Activated CD8-positive, alpha-beta memory T cell treated with anti-CD3 and anti-CD28 coated beads, Interleukin-2, amount 10 ng/mL, durations not matched to agents 7 days and 5 days (primary cell): ENCODE measurements at regions not wholly inside any gene's neighbourhood (a gene's known extent, or its start where the extent isn't known, plus 50 kb on each side); places are given as distances from the start of the nearest gene placed in this dataset.

ENCODE experiments used
- ATAC-seq: fragments of 150-1000 bp; cut with Tn5 transposase; one replicate; pipeline ENCODE4 v1.10.0; 2021; ENCODE audit warnings: moderate library complexity
- CTCF ChIA-PET: fragments of 350-600 bp; sonication (Branson Sonifier 250); formaldehyde crosslinking; loops from one replicate; lab custom pipeline; 2021; ENCODE audit warnings: antibody characterized with exemption; lab: Charles Lee
- DNase-seq: peaks from one replicate; pipeline ENCODE4 v3.0.0-alpha.2; 2020
- H3K27ac Mint-ChIP-seq: one replicate; pipeline ENCODE4 v1.8.0; 2021; ENCODE audit warnings: mild to moderate bottlenecking, mixed read lengths
- H3K27me3 Mint-ChIP-seq: one replicate; pipeline ENCODE4 v1.8.0; 2021; ENCODE audit warnings: mixed read lengths
- H3K36me3 Mint-ChIP-seq: one replicate; pipeline ENCODE4 v1.8.0; 2021; ENCODE audit warnings: mild to moderate bottlenecking, mixed read lengths
- H3K4me1 Mint-ChIP-seq: one replicate; pipeline ENCODE4 v1.8.0; 2021; ENCODE audit warnings: mixed read lengths
- H3K4me3 Mint-ChIP-seq: one replicate; pipeline ENCODE4 v1.8.0; 2021; ENCODE audit warnings: mild to moderate bottlenecking, moderate library complexity, mixed read lengths
- H3K9me3 Mint-ChIP-seq: one replicate; pipeline ENCODE4 v1.8.0; 2022; ENCODE audit warnings: low read depth, mixed read lengths

DNA sequence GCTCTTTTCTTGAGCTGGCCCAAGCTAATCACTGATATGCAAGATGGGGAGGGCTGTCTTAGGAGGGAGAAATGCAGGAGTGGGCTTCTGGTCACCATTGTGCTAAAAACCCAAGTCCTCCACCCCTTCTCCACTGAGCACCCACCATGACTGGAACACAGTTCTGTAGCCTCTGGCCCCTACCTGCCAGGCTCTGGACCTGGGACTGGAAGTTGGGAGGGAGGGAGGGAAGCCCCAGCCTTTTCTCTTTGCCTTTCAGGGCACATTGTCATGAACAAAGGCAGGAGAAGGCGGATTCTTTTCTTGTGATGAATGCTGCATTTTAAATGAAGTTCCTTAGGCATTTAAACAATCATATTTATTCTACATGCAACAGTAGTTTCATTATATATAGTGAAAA is 559.1 kb upstream of the TRPC7 start:
- CTCF ChIA-PET = no interaction called here
- Mint-ChIP-seq H3K4me1 (no peaks in the 10 kb centered on the region), H3K9me3 (peaks cover 4% of the 10 kb centered on the region), H3K36me3 (no peaks in the 10 kb centered on the region), H3K27ac (no peak overlapping the region), H3K4me3 (no peak overlapping the region), H3K27me3 (no peaks in the 10 kb centered on the region)
- ATAC-seq = no peak
- no peak for DNase-seq

DNA sequence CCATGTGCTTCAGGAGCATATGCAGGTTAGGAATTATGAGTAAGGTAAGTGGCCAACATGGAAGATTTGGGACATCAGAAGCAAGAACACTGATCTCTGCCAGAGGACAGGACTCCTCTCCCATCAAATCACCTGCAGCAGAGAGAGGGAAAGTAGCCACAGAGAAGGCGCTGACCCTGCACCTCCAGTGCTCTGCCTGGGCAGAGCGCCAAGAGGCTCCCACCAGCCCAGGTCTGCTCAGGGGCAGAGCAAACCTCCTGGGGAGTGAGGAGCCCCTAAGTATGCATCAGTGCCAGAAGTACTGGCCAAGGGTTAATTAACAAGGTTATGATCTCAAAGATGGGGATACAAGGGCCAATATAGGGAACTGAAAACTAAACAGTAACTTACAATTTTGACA is 545.3 kb upstream of the TRPC7 start:
- no peaks in the 10 kb centered on the region for H3K36me3 Mint-ChIP-seq
- no peaks in the 10 kb centered on the region for H3K9me3 Mint-ChIP-seq
- CTCF ChIA-PET = no interaction called here
- no peaks in the 10 kb centered on the region for H3K27me3 Mint-ChIP-seq
- H3K4me3 Mint-ChIP-seq = no peak overlapping the region
- ATAC-seq (no peak), DNase-seq (no peak)
- no peak overlapping the region for H3K27ac Mint-ChIP-seq
- no peaks in the 10 kb centered on the region for H3K4me1 Mint-ChIP-seq

DNA sequence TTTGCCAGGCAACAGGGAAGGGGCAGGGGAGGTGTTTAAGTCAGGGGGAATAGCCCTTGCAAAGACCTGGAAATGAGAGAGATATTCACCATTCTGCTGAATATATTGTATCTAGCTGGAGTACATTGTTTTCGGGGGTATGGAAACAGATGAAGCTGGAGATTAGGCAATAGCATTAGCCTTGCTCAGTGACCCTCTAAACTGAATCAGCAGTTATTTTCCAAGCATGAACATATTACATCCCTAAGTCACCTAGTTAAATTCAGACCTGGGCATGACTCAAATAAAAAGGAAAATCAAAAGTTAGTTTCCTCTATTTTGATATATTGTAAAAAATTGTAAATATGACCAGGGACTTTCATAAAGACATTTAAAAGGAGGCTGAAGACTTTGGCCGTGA is 544.6 kb upstream of the TRPC7 start:
- no peaks in the 10 kb centered on the region for H3K27me3 Mint-ChIP-seq
- no peaks in the 10 kb centered on the region for H3K36me3 Mint-ChIP-seq
- H3K9me3 Mint-ChIP-seq = no peaks in the 10 kb centered on the region
- CTCF ChIA-PET = no interaction called here
- DNase-seq = no peak
- no peak overlapping the region for H3K27ac Mint-ChIP-seq
- ATAC-seq = no peak
- no peaks in the 10 kb centered on the region for H3K4me1 Mint-ChIP-seq
- no peak overlapping the region for H3K4me3 Mint-ChIP-seq

DNA sequence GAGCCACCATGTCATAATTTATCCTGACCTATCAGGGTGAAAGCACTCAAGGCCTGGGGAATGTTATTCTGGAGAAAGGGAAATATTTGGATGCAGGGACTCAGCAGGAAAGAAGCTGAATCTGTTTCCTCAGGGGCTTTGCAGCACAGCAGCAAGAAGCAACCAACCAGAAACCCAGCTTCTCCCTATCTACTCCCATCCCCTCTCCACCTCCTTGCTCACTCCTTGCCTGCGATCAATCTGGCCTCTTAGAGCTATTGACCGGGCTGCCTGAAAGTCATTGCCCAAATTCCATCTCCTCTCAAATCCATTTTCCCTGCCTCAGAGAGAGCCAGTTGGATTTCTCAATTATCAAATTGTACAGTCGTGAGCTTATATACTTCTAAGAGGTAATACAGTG is 542.0 kb upstream of the TRPC7 start:
- ATAC-seq (no peak), DNase-seq (no peak)
- Mint-ChIP-seq H3K4me3 (no peak overlapping the region), H3K27me3 (no peaks in the 10 kb centered on the region), H3K36me3 (no peaks in the 10 kb centered on the region), H3K9me3 (no peaks in the 10 kb centered on the region), H3K4me1 (no peaks in the 10 kb centered on the region), H3K27ac (no peak overlapping the region)
- CTCF ChIA-PET = no interaction called here

DNA sequence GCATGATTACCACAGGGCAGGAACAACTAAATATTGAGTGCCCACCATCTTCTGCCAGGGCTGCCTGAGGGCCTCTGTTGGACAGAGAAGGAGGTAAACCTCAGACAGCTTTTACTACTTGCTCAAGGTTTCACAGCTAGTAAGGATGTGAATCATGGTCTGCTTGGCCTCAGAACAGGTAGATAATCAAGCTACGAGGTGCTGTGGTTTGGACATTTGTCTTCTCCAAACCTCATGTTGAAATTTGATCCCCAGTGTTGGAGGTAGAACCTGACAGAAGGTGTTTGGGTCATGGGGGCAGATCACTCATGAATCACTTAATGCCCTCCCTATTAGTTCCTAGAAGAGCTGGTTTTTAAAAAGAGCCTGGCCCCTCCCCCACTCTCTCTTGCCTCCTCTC is 541.2 kb upstream of the TRPC7 start:
- Mint-ChIP-seq H3K4me3 (no peak overlapping the region), H3K9me3 (no peaks in the 10 kb centered on the region), H3K36me3 (no peaks in the 10 kb centered on the region), H3K4me1 (no peaks in the 10 kb centered on the region), H3K27me3 (no peaks in the 10 kb centered on the region), H3K27ac (no peak overlapping the region)
- CTCF ChIA-PET = no interaction called here
- DNase-seq = no peak
- ATAC-seq = no peak

DNA sequence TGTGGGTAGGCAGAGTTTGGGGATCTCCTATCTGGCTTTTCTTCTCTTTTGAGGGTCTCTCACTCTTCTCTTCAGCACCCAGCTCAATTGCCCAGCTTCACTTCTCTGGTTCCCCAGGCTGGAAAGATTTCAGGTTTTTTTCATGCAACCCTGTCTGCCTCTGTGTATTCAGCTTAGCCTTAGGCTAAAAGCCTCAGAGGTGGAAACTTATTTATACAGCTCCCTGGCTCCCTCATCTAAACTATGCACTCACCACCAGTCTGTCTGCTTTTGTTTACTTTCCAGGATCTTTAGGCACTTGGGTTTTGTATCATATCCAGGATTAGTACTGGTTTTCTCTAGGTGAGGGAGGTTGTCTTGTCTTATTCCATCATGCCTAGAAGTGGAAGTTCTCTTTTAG is 540.2 kb upstream of the TRPC7 start:
- DNase-seq (no peak), ATAC-seq (no peak)
- Mint-ChIP-seq H3K9me3 (no peaks in the 10 kb centered on the region), H3K27me3 (no peaks in the 10 kb centered on the region), H3K27ac (no peak overlapping the region), H3K36me3 (no peaks in the 10 kb centered on the region), H3K4me1 (no peaks in the 10 kb centered on the region), H3K4me3 (no peak overlapping the region)
- CTCF ChIA-PET = no interaction called here

DNA sequence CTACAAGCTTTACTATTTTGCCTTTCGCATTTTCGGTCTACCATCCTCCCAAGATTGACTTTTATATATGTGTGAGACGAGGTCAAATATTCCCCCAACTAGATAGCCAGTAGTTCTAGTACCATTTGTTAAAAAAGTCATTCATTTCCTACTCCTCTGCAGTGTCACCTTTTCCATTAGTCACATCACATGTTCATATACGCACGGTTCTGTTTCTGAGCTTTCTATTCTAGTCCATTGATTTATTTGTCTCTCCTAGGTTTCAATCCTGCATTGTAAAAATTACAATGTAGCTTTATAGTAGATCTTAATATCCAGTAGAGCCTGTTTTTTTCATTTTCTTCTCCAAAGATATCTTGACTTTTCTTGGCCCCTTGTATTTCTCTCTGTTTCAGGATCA is 528.7 kb upstream of the TRPC7 start:
- no peak overlapping the region for H3K27ac Mint-ChIP-seq
- no peak overlapping the region for H3K4me3 Mint-ChIP-seq
- H3K36me3 Mint-ChIP-seq = no peaks in the 10 kb centered on the region
- DNase-seq (no peak), ATAC-seq (no peak)
- H3K27me3 Mint-ChIP-seq = no peaks in the 10 kb centered on the region
- H3K9me3 Mint-ChIP-seq = peaks cover 3% of the 10 kb centered on the region
- CTCF ChIA-PET = no interaction called here
- H3K4me1 Mint-ChIP-seq = no peaks in the 10 kb centered on the region

DNA sequence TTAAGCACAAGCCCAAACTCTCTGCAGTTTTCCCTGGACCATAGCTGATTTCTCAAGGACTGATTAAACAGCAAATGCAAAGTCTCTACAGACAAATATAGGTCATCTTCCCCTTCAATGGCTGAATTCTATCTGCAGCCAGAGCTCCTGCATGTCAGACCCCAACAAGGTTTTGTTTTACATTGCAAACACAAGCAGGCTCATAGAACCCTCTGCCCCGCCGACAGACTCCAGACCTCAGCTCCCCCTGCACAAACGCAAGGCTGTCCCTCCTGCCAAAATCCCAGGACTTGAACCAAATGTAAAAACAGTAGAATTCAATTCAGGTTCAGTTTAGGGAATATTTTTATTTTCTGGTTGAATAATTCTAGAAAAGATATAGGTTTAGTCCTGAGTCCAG is 526.7 kb upstream of the TRPC7 start:
- H3K9me3 Mint-ChIP-seq = no peaks in the 10 kb centered on the region
- no peaks in the 10 kb centered on the region for H3K4me1 Mint-ChIP-seq
- DNase-seq = no peak
- H3K27me3 Mint-ChIP-seq = no peaks in the 10 kb centered on the region
- CTCF ChIA-PET = no interaction called here
- ATAC-seq = no peak
- H3K4me3 Mint-ChIP-seq = no peak overlapping the region
- no peak overlapping the region for H3K27ac Mint-ChIP-seq
- H3K36me3 Mint-ChIP-seq = no peaks in the 10 kb centered on the region

DNA sequence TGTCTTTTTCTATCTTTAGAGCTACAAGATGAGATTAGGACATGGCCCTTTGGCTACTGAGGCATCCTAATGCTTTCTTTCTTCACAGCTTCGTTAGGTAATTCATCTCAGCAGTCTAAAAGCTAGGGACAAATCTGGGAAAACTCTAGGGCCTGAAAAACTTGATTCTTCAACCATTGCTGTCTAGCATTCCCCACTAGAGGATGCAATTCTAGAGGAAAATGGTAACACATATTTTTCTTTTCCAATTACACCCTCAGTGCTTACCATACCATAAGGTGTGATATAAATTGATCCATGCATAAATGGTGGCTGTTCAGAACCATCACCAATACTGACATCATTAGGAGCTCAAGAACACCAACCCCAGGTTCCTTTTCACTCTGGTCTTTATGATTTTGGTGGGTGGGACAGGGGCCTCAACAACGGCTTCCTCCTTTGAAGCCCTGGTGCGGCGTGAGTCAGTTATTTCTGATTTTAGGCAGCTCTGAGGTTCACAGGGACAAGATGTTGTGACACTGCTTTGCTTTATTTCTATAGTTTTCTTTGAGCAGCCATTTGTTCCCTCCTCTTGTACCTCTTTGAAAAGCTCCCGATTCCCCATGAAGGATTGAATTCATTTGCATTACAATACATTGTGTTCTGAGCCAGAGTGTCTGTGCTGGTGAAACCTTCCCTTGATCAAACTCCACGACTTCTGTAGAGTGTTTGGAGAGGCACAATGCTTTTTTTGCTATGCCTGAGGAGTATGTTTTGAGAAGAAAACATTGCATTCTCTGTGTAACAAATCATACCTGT is 526.0 kb upstream of the TRPC7 start:
- Mint-ChIP-seq H3K9me3 (no peaks in the 10 kb centered on the region), H3K36me3 (no peaks in the 10 kb centered on the region), H3K4me1 (no peaks in the 10 kb centered on the region), H3K27me3 (no peaks in the 10 kb centered on the region), H3K4me3 (no peak overlapping the region), H3K27ac (no peak overlapping the region)
- DNase-seq = no peak
- CTCF ChIA-PET = no interaction called here
- no peak for ATAC-seq

DNA sequence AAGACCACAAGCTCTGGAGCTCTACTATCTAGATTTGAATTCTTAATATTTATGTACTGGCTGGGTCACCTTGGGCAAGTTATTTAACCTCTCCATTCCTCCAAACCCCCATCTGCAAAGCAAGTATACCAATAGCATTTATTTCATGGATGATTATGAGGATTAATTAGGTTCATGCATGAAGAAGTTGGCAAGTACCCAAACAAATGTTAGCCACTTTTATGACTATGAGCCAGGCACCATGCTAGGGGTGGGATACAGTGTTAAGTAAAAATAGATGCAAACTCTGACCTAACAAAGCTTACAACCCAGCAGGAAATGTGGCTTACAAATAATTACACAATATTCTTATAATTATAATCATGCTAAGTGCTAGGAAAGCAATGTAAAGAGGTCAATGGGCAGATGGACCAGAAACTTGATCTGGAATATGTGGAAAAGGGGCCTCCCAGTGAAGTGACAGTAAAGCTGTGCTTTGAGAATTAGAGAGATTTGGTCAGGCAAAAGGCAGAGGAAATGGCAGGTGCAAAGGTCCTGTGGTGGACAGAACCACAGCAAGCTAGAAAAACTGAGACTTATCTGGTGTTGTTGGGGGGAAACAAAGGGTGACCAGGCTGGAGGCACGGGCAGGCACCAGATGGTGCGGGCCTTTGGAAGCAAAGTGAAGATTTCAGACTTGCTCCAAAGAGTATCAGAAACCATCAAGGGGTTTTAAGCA is 525.2 kb upstream of the TRPC7 start:
- H3K4me3 Mint-ChIP-seq = no peak overlapping the region
- H3K4me1 Mint-ChIP-seq = no peaks in the 10 kb centered on the region
- CTCF ChIA-PET = no interaction called here
- DNase-seq = no peak
- H3K27ac Mint-ChIP-seq = no peak overlapping the region
- ATAC-seq = no peak
- H3K27me3 Mint-ChIP-seq = no peaks in the 10 kb centered on the region
- no peaks in the 10 kb centered on the region for H3K36me3 Mint-ChIP-seq
- no peaks in the 10 kb centered on the region for H3K9me3 Mint-ChIP-seq

DNA sequence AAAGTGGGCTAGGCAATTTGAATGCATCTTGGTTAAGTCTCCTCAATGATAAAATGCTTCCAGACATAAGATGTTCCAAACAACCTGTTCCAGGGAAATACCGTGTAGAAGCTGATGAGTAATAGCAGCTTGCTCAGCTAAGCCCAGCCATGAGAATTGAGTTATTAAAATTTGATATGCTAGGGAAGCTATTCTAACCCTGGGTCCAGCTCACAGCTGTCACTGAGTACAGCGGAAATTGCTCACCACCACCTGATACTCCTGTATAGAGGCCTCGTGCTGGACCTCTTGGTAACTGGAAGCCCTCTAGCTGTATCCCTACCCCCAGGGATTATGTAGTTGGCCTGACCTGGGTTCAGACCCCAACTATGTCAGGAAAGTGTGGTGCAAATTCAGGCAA is 521.3 kb upstream of the TRPC7 start:
- Mint-ChIP-seq H3K4me3 (no peak overlapping the region), H3K27ac (no peak overlapping the region), H3K4me1 (no peaks in the 10 kb centered on the region), H3K27me3 (no peaks in the 10 kb centered on the region), H3K36me3 (no peaks in the 10 kb centered on the region), H3K9me3 (peaks cover 2% of the 10 kb centered on the region)
- DNase-seq (no peak), ATAC-seq (no peak)
- CTCF ChIA-PET = no interaction called here

DNA sequence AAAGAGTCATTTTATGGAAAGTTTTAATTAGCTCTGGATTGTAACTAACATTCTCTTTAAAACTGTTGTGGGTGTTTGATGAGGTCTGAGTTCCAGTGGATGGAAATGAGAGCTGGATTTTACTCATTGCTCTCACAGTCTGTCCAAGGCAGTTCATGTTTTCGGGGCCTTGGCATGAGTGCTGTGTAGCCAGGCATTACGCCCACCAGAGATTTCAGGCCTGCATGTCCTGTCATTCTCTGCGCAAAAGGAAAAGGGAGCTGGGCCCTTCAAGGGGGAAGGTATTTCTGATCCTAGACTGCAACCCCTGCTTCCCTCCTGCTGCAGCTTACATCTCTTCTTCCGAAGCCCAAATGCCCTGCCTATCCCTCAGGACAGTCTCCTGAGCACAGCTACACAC is 499.6 kb upstream of the TRPC7 start:
- Mint-ChIP-seq H3K27ac (no peak overlapping the region), H3K9me3 (no peaks in the 10 kb centered on the region), H3K4me1 (no peaks in the 10 kb centered on the region), H3K36me3 (no peaks in the 10 kb centered on the region), H3K27me3 (no peaks in the 10 kb centered on the region), H3K4me3 (no peak overlapping the region)
- no peak for DNase-seq
- ATAC-seq = no peak
- CTCF ChIA-PET = no interaction called here

DNA sequence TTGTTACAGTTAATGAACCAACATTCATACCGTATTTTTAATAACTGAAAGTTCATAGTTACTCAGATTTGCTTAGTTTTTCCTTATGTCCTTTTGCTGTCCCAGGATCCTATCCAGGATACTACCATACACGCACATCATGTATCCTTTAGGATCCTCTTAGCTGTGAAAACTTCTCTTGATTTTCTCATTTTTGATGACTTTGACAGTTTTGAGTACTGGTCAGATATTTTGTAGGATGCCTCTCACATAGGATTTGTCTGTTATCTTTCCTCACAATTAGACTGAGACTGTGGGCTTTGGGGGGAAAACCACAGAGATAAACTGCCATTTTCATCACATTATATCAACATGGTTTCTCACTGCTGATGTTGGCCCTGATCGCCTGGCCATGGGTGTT is 491.3 kb upstream of the TRPC7 start:
- no peak overlapping the region for H3K27ac Mint-ChIP-seq
- H3K27me3 Mint-ChIP-seq = no peaks in the 10 kb centered on the region
- peaks cover 2% of the 10 kb centered on the region for H3K9me3 Mint-ChIP-seq
- CTCF ChIA-PET = no interaction called here
- no peaks in the 10 kb centered on the region for H3K36me3 Mint-ChIP-seq
- DNase-seq (no peak), ATAC-seq (no peak)
- no peaks in the 10 kb centered on the region for H3K4me1 Mint-ChIP-seq
- H3K4me3 Mint-ChIP-seq = no peak overlapping the region

DNA sequence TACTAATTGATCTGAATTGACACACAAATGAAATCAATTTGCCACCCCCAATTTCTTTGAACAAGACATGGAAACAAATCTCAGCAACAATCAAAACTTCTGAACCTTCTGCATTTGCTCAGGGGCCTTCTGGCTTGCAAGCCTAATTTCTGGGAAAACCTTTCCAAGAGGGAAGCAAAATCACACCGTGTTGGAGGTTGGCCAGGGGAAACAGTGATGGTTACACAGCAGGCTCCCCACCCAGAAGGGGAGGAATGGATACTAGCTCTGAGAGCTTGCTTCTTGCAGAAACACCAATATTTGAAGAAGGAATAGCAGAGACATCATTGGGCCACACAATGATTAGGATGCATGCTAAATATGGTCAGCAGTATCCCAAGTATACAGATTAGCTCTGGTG is 488.6 kb upstream of the TRPC7 start:
- Mint-ChIP-seq H3K9me3 (peaks cover 2% of the 10 kb centered on the region), H3K27me3 (no peaks in the 10 kb centered on the region), H3K4me3 (no peak overlapping the region), H3K27ac (no peak overlapping the region), H3K36me3 (no peaks in the 10 kb centered on the region), H3K4me1 (no peaks in the 10 kb centered on the region)
- ATAC-seq (no peak), DNase-seq (no peak)
- CTCF ChIA-PET = no interaction called here
